ENCODE measurements at regions not wholly inside any gene's neighbourhood (a gene's known extent, or its start where the extent isn't known, plus 50 kb on each side); places are given as distances from the start of the nearest gene placed in this dataset.

- Histone ChIP-seq H3K9me3 (no peaks in the 10 kb centered on the region), H3K4me1 (no peaks in the 10 kb centered on the region), H3K4me3 (no peak overlapping the region), H3K27me3 (replicated peaks in 1 of 7) (no peaks in the 10 kb centered on the region), H3K36me3 (no peaks in the 10 kb centered on the region), H3K27ac (no peak overlapping the region)
- WGBS, 5 donors: 78 to 84% (median 83%) methylated on average over 4 of the region's 4 CpGs
- intact Hi-C loops (cut with DNase I; ENCODE audit: low total_unique reads): no loop called here
- TF ChIP-seq POLR2A (IDR thresholded peaks at IDR 0.05): no peak
- TF ChIP-seq POLR2AphosphoS5 (IDR thresholded peaks at IDR 0.05): no peak
- no peak for DNase-seq
Observed at GRCh38 chr12:30508205-30508967, 187.3 kb downstream of the IPO8 start.

DNA sequence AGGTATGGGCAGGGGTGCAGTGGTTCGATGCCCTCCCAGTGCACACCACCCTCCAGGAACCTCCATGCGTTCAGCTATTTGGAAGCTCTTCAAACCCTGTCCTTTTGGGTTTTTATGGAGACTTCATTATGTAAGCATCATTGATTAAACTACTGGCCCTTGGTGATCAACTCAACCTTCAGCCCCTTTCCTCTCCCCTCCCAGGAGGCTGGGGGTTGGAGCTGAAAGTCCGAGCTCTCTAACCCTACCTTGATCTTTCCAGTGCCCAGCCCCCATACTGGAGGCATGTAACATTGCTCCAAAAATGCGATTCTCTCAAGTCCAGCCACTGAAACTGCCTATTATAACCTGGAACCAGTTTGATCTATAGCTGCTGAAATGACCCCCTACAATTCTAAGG, 188.1 kb downstream of the IPO8 start:
- TF ChIP-seq POLR2A (IDR thresholded peaks at IDR 0.05): no peak
- TF ChIP-seq POLR2AphosphoS5 (IDR thresholded peaks at IDR 0.05): no peak
- no peak for TF ChIP-seq CTCF (IDR thresholded peaks at IDR 0.05 in 8 of 11, conservative IDR thresholded peaks at IDR 0.05 in 3 of 11)
- H3K27ac ChIP-seq: no peak overlapping the region
- H3K4me1 ChIP-seq: no peaks in the 10 kb centered on the region
- H3K27me3 ChIP-seq (replicated peaks in 1 of 7): no peaks in the 10 kb centered on the region
- no peak overlapping the region for H3K4me3 ChIP-seq
- DNase-seq: no peak
- WGBS, 5 donors: 79 to 92% (median 85%) methylated on average over 4 of the region's 4 CpGs
- H3K9me3 ChIP-seq: no peaks in the 10 kb centered on the region
- no peaks in the 10 kb centered on the region for H3K36me3 ChIP-seq
- intact Hi-C loops (cut with DNase I; ENCODE audit: low total_unique reads): no loop called here

DNA sequence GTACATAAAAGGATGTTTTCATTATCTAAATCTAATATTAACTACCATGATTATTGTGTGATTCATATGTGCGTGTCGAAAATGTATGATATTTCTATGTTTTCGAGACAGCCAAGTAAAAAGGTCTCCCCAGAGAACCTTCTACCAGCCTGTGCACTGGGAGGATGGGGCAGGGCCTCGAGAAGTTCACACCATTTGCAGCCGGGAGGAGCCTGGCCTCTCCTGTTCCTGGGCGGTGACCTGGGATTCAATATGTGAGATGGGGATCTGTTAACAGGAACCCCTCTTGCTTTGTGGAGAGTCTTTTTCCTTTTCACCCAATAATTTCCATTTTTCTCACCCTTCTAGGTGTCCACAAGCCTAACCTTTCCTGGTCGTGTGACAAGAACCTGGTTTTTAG, 189.3 kb downstream of the IPO8 start:
- Histone ChIP-seq H3K9me3 (no peaks in the 10 kb centered on the region), H3K27me3 (replicated peaks in 1 of 7) (no peaks in the 10 kb centered on the region), H3K27ac (peak overlapping the region in 1 of 8 donors; percentile 37), H3K4me3 (no peak overlapping the region), H3K36me3 (no peaks in the 10 kb centered on the region), H3K4me1 (no peaks in the 10 kb centered on the region)
- no peak for DNase-seq
- intact Hi-C loops (cut with DNase I; ENCODE audit: low total_unique reads): no loop called here
- TF ChIP-seq POLR2AphosphoS5 (IDR thresholded peaks at IDR 0.05) (no peak), POLR2A (IDR thresholded peaks at IDR 0.05) (no peak), CTCF (IDR thresholded peaks at IDR 0.05 in 8 of 11, conservative IDR thresholded peaks at IDR 0.05 in 3 of 11) (no peak)
- WGBS, 5 donors: 80 to 89% (median 81%) methylated on average over 7 of the region's 7 CpGs

DNA sequence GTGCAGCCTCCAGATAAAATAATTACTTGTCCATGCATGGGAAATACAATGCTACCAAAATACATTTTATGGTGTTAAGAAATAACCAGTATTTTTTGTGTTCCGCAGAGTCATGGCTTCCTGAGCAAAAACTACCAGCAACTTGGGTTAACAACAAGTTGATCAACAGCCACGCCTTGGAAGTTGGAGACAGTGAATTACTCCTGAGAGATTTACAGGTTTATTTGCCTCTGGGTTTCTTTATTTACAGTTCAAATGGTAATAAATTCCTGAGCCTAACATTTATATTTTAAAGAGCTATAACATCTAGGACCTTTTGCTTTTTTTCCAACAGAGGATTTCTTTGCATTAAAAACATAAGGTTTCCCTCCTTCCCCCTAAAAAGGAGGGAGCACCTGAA, 194.0 kb downstream of the IPO8 start:
- no peaks in the 10 kb centered on the region for H3K4me1 ChIP-seq
- no peaks in the 10 kb centered on the region for H3K9me3 ChIP-seq
- no peaks in the 10 kb centered on the region for H3K36me3 ChIP-seq
- H3K4me3 ChIP-seq: no peak overlapping the region
- 81 to 94% (median 91%) methylated on average over 2 of the region's 2 CpGs for WGBS, 5 donors
- H3K27ac ChIP-seq: no peak overlapping the region
- no peak for TF ChIP-seq CTCF (IDR thresholded peaks at IDR 0.05 in 8 of 11, conservative IDR thresholded peaks at IDR 0.05 in 3 of 11)
- TF ChIP-seq POLR2A (IDR thresholded peaks at IDR 0.05): no peak
- no peak for TF ChIP-seq POLR2AphosphoS5 (IDR thresholded peaks at IDR 0.05)
- H3K27me3 ChIP-seq (replicated peaks in 1 of 7): no peaks in the 10 kb centered on the region
- intact Hi-C loops (cut with DNase I; ENCODE audit: low total_unique reads): no loop called here
- no peak for DNase-seq

Measured in spleen (tissue), 11 donors.